ENCODE measurements at regions not wholly inside any gene's neighbourhood (a gene's known extent, or its start where the extent isn't known, plus 50 kb on each side); places are given as distances from the start of the nearest gene placed in this dataset.

DNA sequence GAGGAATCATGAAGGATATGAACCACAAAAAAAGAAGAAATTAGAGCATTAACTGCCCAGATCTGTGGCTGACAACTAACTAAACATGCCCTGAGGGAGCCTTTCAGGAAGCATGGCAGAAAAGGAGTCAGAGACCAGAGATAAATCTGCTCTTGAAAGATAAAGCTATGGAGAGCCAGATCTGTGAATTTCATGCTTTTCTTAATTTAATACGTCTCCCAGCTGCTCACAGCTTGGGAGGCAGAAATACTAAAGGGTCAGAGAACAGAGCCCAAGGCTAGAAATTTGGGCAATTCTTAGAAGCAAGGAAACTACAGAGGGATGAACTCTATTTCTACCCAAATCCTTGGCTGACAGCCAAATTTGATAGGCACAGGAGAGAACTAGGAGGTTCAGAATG is 223.0 kb upstream of the DPP10 start:
- H3K4me3 ChIP-seq (ENCODE audit: low read length): no peak overlapping the region
- no peaks in the 10 kb centered on the region for H3K4me1 ChIP-seq (ENCODE audit: insufficient read depth, low read length)
- H3K27me3 ChIP-seq (ENCODE audit: insufficient read depth, low read length): no peaks in the 10 kb centered on the region
- no peaks in the 10 kb centered on the region for H3K36me3 ChIP-seq (ENCODE audit: insufficient read depth, low read depth, low read length)
- H3K9ac ChIP-seq (ENCODE audit: low read depth, low read length): no peak overlapping the region
- no peaks in the 10 kb centered on the region for H3K9me3 ChIP-seq (ENCODE audit: insufficient read depth, low read depth, low read length)
- no peak overlapping the region for H3K27ac ChIP-seq (ENCODE audit: low read length)

DNA sequence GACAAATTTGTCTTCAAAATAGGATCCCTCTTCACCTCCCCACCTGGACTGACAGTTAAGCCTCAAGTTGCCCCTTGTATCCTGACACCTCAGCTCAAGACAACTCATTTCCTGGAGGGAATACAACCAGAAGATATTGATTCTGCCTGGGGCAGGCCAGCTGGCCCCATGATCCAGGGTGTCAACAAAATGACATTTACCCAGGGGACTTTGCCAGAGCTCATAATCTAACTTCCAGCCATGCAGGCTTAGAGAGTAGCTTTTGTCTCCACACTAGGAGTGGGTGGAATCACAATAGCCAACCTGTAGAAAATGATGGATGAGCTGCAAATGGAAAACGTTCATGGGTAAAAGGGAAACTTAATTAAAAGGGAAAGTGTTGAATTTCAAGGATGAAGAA is 220.1 kb upstream of the DPP10 start:
- Histone ChIP-seq H3K27me3 (ENCODE audit: insufficient read depth, low read length) (no peaks in the 10 kb centered on the region), H3K27ac (ENCODE audit: low read length) (no peak overlapping the region), H3K9me3 (ENCODE audit: insufficient read depth, low read depth, low read length) (no peaks in the 10 kb centered on the region), H3K36me3 (ENCODE audit: insufficient read depth, low read depth, low read length) (no peaks in the 10 kb centered on the region), H3K4me1 (ENCODE audit: insufficient read depth, low read length) (no peaks in the 10 kb centered on the region), H3K4me3 (ENCODE audit: low read length) (no peak overlapping the region), H3K9ac (ENCODE audit: low read depth, low read length) (no peak overlapping the region)

DNA sequence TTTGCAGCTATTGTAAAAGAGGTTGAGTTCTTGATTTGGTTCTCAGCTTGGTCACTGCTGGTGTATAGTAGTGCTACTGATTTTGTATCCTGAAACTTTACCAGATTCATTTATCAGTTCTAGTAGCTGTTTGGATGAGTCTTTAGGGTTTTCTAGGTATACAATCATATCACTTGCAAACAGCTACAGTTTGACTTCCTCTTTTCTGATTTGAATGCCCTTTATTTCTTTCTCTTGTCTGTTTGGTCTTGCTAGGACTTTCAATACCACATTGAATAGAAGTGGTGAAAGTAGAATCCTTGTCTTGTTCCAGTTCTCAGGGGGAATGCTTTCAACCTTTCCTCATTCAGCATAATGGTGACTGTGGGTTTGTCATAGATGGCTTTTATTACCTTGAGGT is 210.5 kb upstream of the DPP10 start:
- Histone ChIP-seq H3K27me3 (ENCODE audit: insufficient read depth, low read length) (no peaks in the 10 kb centered on the region), H3K4me1 (ENCODE audit: insufficient read depth, low read length) (no peaks in the 10 kb centered on the region), H3K4me3 (ENCODE audit: low read length) (no peak overlapping the region), H3K27ac (ENCODE audit: low read length) (no peak overlapping the region), H3K36me3 (ENCODE audit: insufficient read depth, low read depth, low read length) (no peaks in the 10 kb centered on the region), H3K9me3 (ENCODE audit: insufficient read depth, low read depth, low read length) (no peaks in the 10 kb centered on the region), H3K9ac (ENCODE audit: low read depth, low read length) (no peak overlapping the region)

DNA sequence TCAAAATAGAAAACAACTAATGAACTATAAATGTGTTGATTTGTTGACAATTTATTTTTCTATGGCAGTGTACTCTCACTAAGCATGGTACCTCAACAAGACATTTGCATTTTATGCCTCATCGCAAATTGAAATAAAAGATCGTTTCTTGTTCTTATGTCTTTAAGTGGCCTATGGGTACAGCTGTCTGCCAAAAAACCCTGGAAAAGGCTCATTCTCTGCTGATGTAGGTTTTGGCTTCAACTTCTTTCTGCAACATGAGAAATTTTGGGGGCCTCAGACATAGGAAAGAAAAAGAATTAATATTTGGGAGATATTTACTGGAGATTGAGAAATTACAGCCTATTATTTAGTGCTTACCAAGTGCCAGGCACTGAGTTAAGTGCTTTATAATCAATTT is 205.1 kb upstream of the DPP10 start:
- H3K27me3 ChIP-seq (ENCODE audit: insufficient read depth, low read length): no peaks in the 10 kb centered on the region
- H3K4me3 ChIP-seq (ENCODE audit: low read length): no peak overlapping the region
- H3K36me3 ChIP-seq (ENCODE audit: insufficient read depth, low read depth, low read length): no peaks in the 10 kb centered on the region
- H3K9me3 ChIP-seq (ENCODE audit: insufficient read depth, low read depth, low read length): no peaks in the 10 kb centered on the region
- no peak overlapping the region for H3K9ac ChIP-seq (ENCODE audit: low read depth, low read length)
- no peaks in the 10 kb centered on the region for H3K4me1 ChIP-seq (ENCODE audit: insufficient read depth, low read length)
- H3K27ac ChIP-seq (ENCODE audit: low read length): no peak overlapping the region

DNA sequence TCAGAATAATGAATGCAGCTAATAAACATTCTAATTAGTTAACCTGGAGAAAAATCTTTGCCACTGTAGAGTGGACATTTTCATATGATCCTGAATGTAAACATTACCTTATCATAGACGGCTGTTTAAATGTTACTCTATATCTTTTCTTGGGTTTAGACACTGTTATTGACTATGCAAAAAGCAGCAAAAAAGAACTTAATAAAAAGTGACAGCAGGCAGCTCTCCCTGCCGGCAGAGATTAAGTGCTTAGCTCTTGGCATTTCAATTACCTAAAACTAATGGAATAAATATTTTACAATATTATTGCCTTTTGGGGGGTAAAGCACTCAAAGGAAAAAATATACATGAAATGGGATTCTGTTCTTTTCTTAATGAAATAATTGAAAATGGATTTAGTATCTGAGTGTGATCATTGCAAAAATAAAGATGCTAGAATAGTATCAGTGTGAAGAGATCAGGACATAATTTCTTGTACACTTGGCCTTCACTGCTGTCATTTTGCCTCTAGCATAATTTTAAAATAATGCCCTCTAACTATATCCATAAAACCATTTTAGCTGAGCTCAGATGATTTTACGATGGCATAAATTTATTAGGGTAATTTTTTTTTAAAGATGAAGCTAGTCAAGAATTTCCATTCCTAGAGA is 203.4 kb upstream of the DPP10 start:
- Histone ChIP-seq H3K27ac (ENCODE audit: low read length) (no peak overlapping the region), H3K9me3 (ENCODE audit: insufficient read depth, low read depth, low read length) (0 out of 2 replicates have a peak, but pooled peaks cover 4% of the 10 kb centered on the region), H3K4me3 (ENCODE audit: low read length) (no peak overlapping the region), H3K4me1 (ENCODE audit: insufficient read depth, low read length) (no peaks in the 10 kb centered on the region), H3K9ac (ENCODE audit: low read depth, low read length) (no peak overlapping the region), H3K27me3 (ENCODE audit: insufficient read depth, low read length) (no peaks in the 10 kb centered on the region), H3K36me3 (ENCODE audit: insufficient read depth, low read depth, low read length) (no peaks in the 10 kb centered on the region)

DNA sequence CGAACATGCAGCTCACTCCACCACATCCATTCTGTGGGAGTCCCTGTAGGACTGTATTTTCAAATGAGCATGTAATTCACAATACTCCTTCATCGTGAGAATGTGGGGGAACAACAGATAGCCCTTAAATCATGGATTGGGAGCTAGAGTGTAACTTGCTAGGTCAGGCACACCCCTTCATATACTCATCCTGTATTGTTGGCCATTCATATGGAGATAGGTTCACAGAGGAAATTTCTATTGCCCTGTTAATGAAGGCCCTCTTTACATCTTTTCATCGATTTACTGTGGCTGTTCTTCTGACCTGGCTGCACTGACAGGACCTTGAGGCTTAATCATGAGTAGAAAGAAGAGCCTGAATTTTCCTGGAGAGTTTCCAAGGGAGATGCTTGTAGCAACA is 193.8 kb upstream of the DPP10 start:
- Histone ChIP-seq H3K4me1 (ENCODE audit: insufficient read depth, low read length) (peaks cover 9% of the 10 kb centered on the region), H3K9ac (ENCODE audit: low read depth, low read length) (no peak overlapping the region), H3K9me3 (ENCODE audit: insufficient read depth, low read depth, low read length) (no peaks in the 10 kb centered on the region), H3K27me3 (ENCODE audit: insufficient read depth, low read length) (no peaks in the 10 kb centered on the region), H3K36me3 (ENCODE audit: insufficient read depth, low read depth, low read length) (no peaks in the 10 kb centered on the region), H3K4me3 (ENCODE audit: low read length) (no peak overlapping the region), H3K27ac (ENCODE audit: low read length) (no peak overlapping the region)

DNA sequence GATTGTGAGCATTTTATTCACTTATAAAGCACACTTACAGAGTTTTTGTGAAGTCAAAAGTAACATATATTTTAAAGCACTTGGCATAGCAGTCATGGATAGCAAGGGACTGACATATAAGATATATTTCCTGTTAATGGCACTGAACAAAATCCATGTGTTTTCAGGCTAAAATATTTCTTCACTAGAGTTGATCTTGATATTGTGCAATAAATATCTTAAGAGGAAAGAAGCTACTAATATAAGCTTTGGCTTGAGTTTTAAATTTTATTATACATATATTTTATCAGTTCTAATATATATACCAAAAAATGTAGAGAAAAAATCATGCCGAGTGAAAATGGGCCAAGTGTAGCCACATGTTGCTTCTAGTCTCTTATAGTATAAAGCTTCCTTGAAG is 189.7 kb upstream of the DPP10 start:
- Histone ChIP-seq H3K4me1 (ENCODE audit: insufficient read depth, low read length) (peaks cover 9% of the 10 kb centered on the region), H3K4me3 (ENCODE audit: low read length) (no peak overlapping the region), H3K9ac (ENCODE audit: low read depth, low read length) (no peak overlapping the region), H3K27ac (ENCODE audit: low read length) (no peak overlapping the region), H3K9me3 (ENCODE audit: insufficient read depth, low read depth, low read length) (no peaks in the 10 kb centered on the region), H3K36me3 (ENCODE audit: insufficient read depth, low read depth, low read length) (no peaks in the 10 kb centered on the region), H3K27me3 (ENCODE audit: insufficient read depth, low read length) (no peaks in the 10 kb centered on the region)

DNA sequence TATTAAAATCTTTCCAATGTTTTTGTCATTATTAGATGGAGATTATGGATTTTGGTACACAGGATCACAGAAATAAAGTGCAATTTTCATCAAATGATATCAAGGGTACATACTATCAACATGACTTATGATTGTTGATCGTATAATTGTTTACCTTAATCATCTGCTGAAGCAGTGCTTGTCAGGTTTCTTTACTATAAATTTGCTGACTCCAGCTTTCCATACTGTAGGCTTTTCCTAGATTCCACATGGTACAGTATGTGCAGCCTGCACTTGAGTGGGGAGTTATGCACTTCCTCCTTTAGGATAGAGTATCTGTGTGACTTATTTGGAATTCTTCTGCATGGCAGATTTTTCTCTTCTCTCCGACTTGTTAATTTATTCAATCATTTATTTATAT is 187.6 kb upstream of the DPP10 start:
- no peak overlapping the region for H3K9ac ChIP-seq (ENCODE audit: low read depth, low read length)
- H3K4me1 ChIP-seq (ENCODE audit: insufficient read depth, low read length): no peaks in the 10 kb centered on the region
- no peak overlapping the region for H3K4me3 ChIP-seq (ENCODE audit: low read length)
- H3K27me3 ChIP-seq (ENCODE audit: insufficient read depth, low read length): no peaks in the 10 kb centered on the region
- no peaks in the 10 kb centered on the region for H3K36me3 ChIP-seq (ENCODE audit: insufficient read depth, low read depth, low read length)
- H3K9me3 ChIP-seq (ENCODE audit: insufficient read depth, low read depth, low read length): no peaks in the 10 kb centered on the region
- no peak overlapping the region for H3K27ac ChIP-seq (ENCODE audit: low read length)

DNA sequence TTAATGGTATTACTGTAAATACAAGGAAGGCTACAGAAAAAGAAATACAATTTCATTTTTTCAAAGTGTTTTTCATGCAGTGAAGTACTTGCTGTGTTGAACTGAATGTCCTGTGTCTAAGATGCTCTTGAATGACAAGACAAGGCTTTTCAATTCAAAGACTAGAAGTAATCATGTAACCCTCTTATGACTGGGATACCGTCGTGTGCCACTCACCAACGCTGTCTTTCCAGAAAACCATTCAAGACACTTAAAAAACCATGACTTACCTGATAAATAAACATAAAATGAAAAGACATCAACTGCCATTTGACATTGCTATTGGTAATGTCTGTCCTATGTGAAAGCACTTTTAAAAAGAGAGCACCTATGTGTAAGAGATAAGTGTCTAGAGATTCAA is 183.1 kb upstream of the DPP10 start:
- Histone ChIP-seq H3K4me1 (ENCODE audit: insufficient read depth, low read length) (no peaks in the 10 kb centered on the region; the same call in 1 of the 2 replicates), H3K9ac (ENCODE audit: low read depth, low read length) (no peak overlapping the region), H3K27me3 (ENCODE audit: insufficient read depth, low read length) (no peaks in the 10 kb centered on the region), H3K36me3 (ENCODE audit: insufficient read depth, low read depth, low read length) (no peaks in the 10 kb centered on the region), H3K27ac (ENCODE audit: low read length) (no peak overlapping the region), H3K9me3 (ENCODE audit: insufficient read depth, low read depth, low read length) (no peaks in the 10 kb centered on the region), H3K4me3 (ENCODE audit: low read length) (no peak overlapping the region)

DNA sequence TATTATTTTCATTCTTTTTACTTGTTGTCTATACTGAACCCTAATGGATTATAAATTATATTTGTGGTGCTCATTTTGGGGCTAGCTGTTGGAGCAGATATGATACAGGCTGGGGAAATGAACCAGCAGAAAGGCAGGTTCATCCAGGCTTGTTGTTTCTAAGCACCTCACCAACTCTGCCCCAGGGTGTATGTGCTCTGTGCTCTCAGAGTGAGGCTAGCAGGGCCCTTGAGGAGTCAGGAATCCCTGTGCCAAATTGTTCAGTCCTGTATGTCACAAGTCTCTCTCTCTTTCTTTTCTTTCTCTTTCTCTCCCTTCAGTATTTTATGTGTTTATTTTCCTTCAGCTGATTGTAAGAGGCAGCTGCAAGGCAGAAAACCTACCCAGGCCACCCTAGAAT is 181.1 kb upstream of the DPP10 start:
- Histone ChIP-seq H3K4me3 (ENCODE audit: low read length) (no peak overlapping the region), H3K36me3 (ENCODE audit: insufficient read depth, low read depth, low read length) (no peaks in the 10 kb centered on the region), H3K9ac (ENCODE audit: low read depth, low read length) (no peak overlapping the region), H3K9me3 (ENCODE audit: insufficient read depth, low read depth, low read length) (no peaks in the 10 kb centered on the region), H3K4me1 (ENCODE audit: insufficient read depth, low read length) (no peaks in the 10 kb centered on the region; the same call in 1 of the 2 replicates), H3K27ac (ENCODE audit: low read length) (no peak overlapping the region), H3K27me3 (ENCODE audit: insufficient read depth, low read length) (no peaks in the 10 kb centered on the region)

DNA sequence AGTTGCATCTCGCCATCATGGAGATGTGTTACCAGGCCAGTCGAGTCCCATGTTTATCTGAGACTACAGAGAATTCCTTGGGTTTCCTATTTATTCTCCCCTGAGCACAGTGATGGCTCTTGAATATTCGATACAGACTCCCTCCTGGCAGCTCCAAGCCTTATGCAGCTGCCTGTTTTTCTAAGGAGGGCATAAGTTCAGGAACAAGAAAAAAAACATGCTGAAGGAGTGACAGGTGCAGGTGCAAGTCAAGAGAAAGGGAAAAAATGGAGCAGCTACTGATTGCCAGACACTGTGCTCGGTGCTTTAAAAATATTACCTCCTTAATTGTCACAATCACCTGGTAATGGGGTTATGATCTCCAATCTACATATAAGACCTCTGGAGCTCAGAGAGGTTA is 177.2 kb upstream of the DPP10 start:
- Histone ChIP-seq H3K9me3 (ENCODE audit: insufficient read depth, low read depth, low read length) (no peaks in the 10 kb centered on the region), H3K4me1 (ENCODE audit: insufficient read depth, low read length) (no peaks in the 10 kb centered on the region; the same call in 1 of the 2 replicates), H3K36me3 (ENCODE audit: insufficient read depth, low read depth, low read length) (no peaks in the 10 kb centered on the region), H3K9ac (ENCODE audit: low read depth, low read length) (no peak overlapping the region), H3K27ac (ENCODE audit: low read length) (no peak overlapping the region), H3K27me3 (ENCODE audit: insufficient read depth, low read length) (no peaks in the 10 kb centered on the region), H3K4me3 (ENCODE audit: low read length) (no peak overlapping the region)

DNA sequence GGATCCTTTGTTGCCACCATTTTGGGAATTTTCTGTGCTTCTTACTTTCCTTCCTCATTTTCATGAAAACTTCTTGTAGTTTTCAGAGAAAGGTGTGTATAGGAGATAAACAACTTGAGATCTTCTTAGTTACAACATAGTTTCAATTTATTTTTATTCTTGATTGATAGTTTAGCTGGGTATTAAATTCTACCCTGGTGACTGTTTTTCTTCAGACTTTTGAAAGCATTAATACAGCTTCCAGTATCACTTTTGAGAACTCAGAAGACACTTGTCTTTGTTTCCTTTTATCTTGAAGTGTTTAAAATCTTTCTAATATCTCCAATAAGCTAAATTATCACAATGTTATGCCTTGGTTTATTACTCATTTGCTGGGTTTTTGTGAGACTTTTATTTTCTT is 167.5 kb upstream of the DPP10 start:
- H3K4me1 ChIP-seq (ENCODE audit: insufficient read depth, low read length): no peaks in the 10 kb centered on the region
- H3K9me3 ChIP-seq (ENCODE audit: insufficient read depth, low read depth, low read length): peaks cover 23% of the 10 kb centered on the region; the same call in 1 of the 2 replicates
- H3K36me3 ChIP-seq (ENCODE audit: insufficient read depth, low read depth, low read length): no peaks in the 10 kb centered on the region
- no peak overlapping the region for H3K9ac ChIP-seq (ENCODE audit: low read depth, low read length)
- no peak overlapping the region for H3K4me3 ChIP-seq (ENCODE audit: low read length)
- H3K27ac ChIP-seq (ENCODE audit: low read length): no peak overlapping the region
- no peaks in the 10 kb centered on the region for H3K27me3 ChIP-seq (ENCODE audit: insufficient read depth, low read length)
